T-helper 17 cell (primary cell): ENCODE measurements at regions not wholly inside any gene's neighbourhood (a gene's known extent, or its start where the extent isn't known, plus 50 kb on each side); places are given as distances from the start of the nearest gene placed in this dataset.

Source experiments
- ATAC-seq: fragments of 150-1000 bp; cut with Tn5 transposase; 2 replicates; pipeline ENCODE4 v1.10.0; 2021; ENCODE audit warnings: mild to moderate bottlenecking, moderate library complexity
- DNase-seq, 3 donors: peaks; one replicate each; pipeline versions ENCODE4 v3.0.0 to v3.0.0-alpha.2; 2020 to 2021
- H3K9me3 ChIP-seq: one replicate; pipeline ENCODE4 v1.7.0; 2013; ENCODE audit warnings: low read length, mild to moderate bottlenecking; ENCODE audit not compliant: control insufficient read depth, poor library complexity, severe bottlenecking
- H3K27ac Mint-ChIP-seq: one replicate; pipeline ENCODE4 v1.8.0; 2022; ENCODE audit warnings: mild to moderate bottlenecking, moderate library complexity, mixed read lengths
- H3K27me3 Mint-ChIP-seq: one replicate; pipeline ENCODE4 v1.8.0; 2022; ENCODE audit warnings: mixed read lengths
- H3K36me3 Mint-ChIP-seq: one replicate; pipeline ENCODE4 v1.8.0; 2022; ENCODE audit warnings: low read depth, mixed read lengths
- H3K4me1 Mint-ChIP-seq: one replicate; pipeline ENCODE4 v1.8.0; 2022; ENCODE audit warnings: mild to moderate bottlenecking, mixed read lengths
- H3K4me3 Mint-ChIP-seq: one replicate; pipeline ENCODE4 v1.8.0; 2022; ENCODE audit warnings: mild to moderate bottlenecking, moderate library complexity, mixed read lengths

GRCh38 chr22:27377501-27378295 lies 423.9 kb downstream of the MN1 start:
- Mint-ChIP-seq H3K27ac (no peak overlapping the region), H3K4me1 (no peaks in the 10 kb centered on the region), H3K36me3 (no peaks in the 10 kb centered on the region), H3K27me3 (peaks cover 4% of the 10 kb centered on the region), H3K4me3 (no peak overlapping the region)
- ATAC-seq: no peak
- no peak for DNase-seq
- H3K9me3 ChIP-seq: no peaks in the 10 kb centered on the region

GRCh38 chr22:27378311-27378800 lies 423.2 kb downstream of the MN1 start:
- no peaks in the 10 kb centered on the region for H3K9me3 ChIP-seq
- H3K4me1 Mint-ChIP-seq: no peaks in the 10 kb centered on the region
- H3K4me3 Mint-ChIP-seq: no peak overlapping the region
- H3K27ac Mint-ChIP-seq: no peak overlapping the region
- ATAC-seq: no peak
- peaks cover 4% of the 10 kb centered on the region for H3K27me3 Mint-ChIP-seq
- DNase-seq: no peak
- no peaks in the 10 kb centered on the region for H3K36me3 Mint-ChIP-seq

GRCh38 chr22:27378995-27379394 lies 422.6 kb downstream of the MN1 start:
- Mint-ChIP-seq H3K4me3 (no peak overlapping the region), H3K36me3 (no peaks in the 10 kb centered on the region)
- ATAC-seq: no peak

GRCh38 chr22:27380855-27381254 lies 420.7 kb downstream of the MN1 start:
- no peak for ATAC-seq
- Mint-ChIP-seq H3K27me3 (peaks cover 10% of the 10 kb centered on the region), H3K4me3 (no peak overlapping the region), H3K4me1 (no peaks in the 10 kb centered on the region), H3K27ac (no peak overlapping the region), H3K36me3 (no peaks in the 10 kb centered on the region)
- no peaks in the 10 kb centered on the region for H3K9me3 ChIP-seq
- DNase-seq: no peak

More at GRCh38 chr22:27378995-27379394, 422.6 kb downstream of the MN1 start:
- Mint-ChIP-seq H3K27me3 (peaks cover 4% of the 10 kb centered on the region), H3K4me1 (no peaks in the 10 kb centered on the region), H3K27ac (no peak overlapping the region)
- no peaks in the 10 kb centered on the region for H3K9me3 ChIP-seq
- DNase-seq: no peak

GRCh38 chr22:27381552-27381951 lies 420.0 kb downstream of the MN1 start:
- H3K4me1 Mint-ChIP-seq: no peaks in the 10 kb centered on the region
- no peak overlapping the region for H3K4me3 Mint-ChIP-seq
- H3K36me3 Mint-ChIP-seq: no peaks in the 10 kb centered on the region
- DNase-seq (no peak), ATAC-seq (no peak)
- no peaks in the 10 kb centered on the region for H3K9me3 ChIP-seq
- peaks cover 13% of the 10 kb centered on the region for H3K27me3 Mint-ChIP-seq
- no peak overlapping the region for H3K27ac Mint-ChIP-seq

- H3K4me3 Mint-ChIP-seq: no peak overlapping the region
These were observed 419.4 kb downstream of the MN1 start for GRCh38 chr22:27381960-27382742.

GRCh38 chr22:27382947-27383346 lies 418.6 kb downstream of the MN1 start:
- no peaks in the 10 kb centered on the region for H3K4me1 Mint-ChIP-seq
- H3K27ac Mint-ChIP-seq: no peak overlapping the region

More at GRCh38 chr22:27381960-27382742, 419.4 kb downstream of the MN1 start:
- no peak for ATAC-seq
- no peak for DNase-seq
- H3K4me1 Mint-ChIP-seq: no peaks in the 10 kb centered on the region
- no peaks in the 10 kb centered on the region for H3K9me3 ChIP-seq
- no peaks in the 10 kb centered on the region for H3K36me3 Mint-ChIP-seq
- no peak overlapping the region for H3K27ac Mint-ChIP-seq
- H3K27me3 Mint-ChIP-seq: peaks cover 13% of the 10 kb centered on the region

GRCh38 chr22:27383896-27384295 lies 417.7 kb downstream of the MN1 start:
- ATAC-seq: no peak
- H3K9me3 ChIP-seq: no peaks in the 10 kb centered on the region

More at GRCh38 chr22:27382947-27383346, 418.6 kb downstream of the MN1 start:
- no peaks in the 10 kb centered on the region for H3K9me3 ChIP-seq
- no peak overlapping the region for H3K4me3 Mint-ChIP-seq
- peaks cover 13% of the 10 kb centered on the region for H3K27me3 Mint-ChIP-seq
- ATAC-seq: no peak
- H3K36me3 Mint-ChIP-seq: no peaks in the 10 kb centered on the region
- no peak for DNase-seq

GRCh38 chr22:27385261-27385998 lies 416.1 kb downstream of the MN1 start:
- DNase-seq: no peak
- H3K9me3 ChIP-seq: no peaks in the 10 kb centered on the region
- no peak overlapping the region for H3K27ac Mint-ChIP-seq
- no peak for ATAC-seq
- no peaks in the 10 kb centered on the region for H3K4me1 Mint-ChIP-seq
- peaks cover 32% of the 10 kb centered on the region for H3K27me3 Mint-ChIP-seq
- H3K36me3 Mint-ChIP-seq: no peaks in the 10 kb centered on the region
- no peak overlapping the region for H3K4me3 Mint-ChIP-seq

More at GRCh38 chr22:27383896-27384295, 417.7 kb downstream of the MN1 start:
- H3K36me3 Mint-ChIP-seq: no peaks in the 10 kb centered on the region
- no peaks in the 10 kb centered on the region for H3K4me1 Mint-ChIP-seq
- H3K27ac Mint-ChIP-seq: no peak overlapping the region
- no peak overlapping the region for H3K4me3 Mint-ChIP-seq
- H3K27me3 Mint-ChIP-seq: peaks cover 22% of the 10 kb centered on the region
- no peak for DNase-seq

GRCh38 chr22:27386186-27386585 lies 415.4 kb downstream of the MN1 start:
- H3K27ac Mint-ChIP-seq: no peak overlapping the region
- DNase-seq (no peak), ATAC-seq (no peak)
- H3K27me3 Mint-ChIP-seq: peaks cover 34% of the 10 kb centered on the region
- H3K9me3 ChIP-seq: no peaks in the 10 kb centered on the region
- H3K36me3 Mint-ChIP-seq: no peaks in the 10 kb centered on the region
- H3K4me3 Mint-ChIP-seq: no peak overlapping the region
- H3K4me1 Mint-ChIP-seq: no peaks in the 10 kb centered on the region

- no peaks in the 10 kb centered on the region for H3K36me3 Mint-ChIP-seq
These were observed 414.0 kb downstream of the MN1 start for GRCh38 chr22:27387561-27387960.

GRCh38 chr22:27388090-27388600 lies 413.4 kb downstream of the MN1 start:
- peaks cover 34% of the 10 kb centered on the region for H3K27me3 Mint-ChIP-seq
- H3K4me3 Mint-ChIP-seq: no peak overlapping the region
- no peaks in the 10 kb centered on the region for H3K36me3 Mint-ChIP-seq
- ATAC-seq (no peak), DNase-seq (no peak)
- no peak overlapping the region for H3K27ac Mint-ChIP-seq
- no peaks in the 10 kb centered on the region for H3K4me1 Mint-ChIP-seq
- no peaks in the 10 kb centered on the region for H3K9me3 ChIP-seq

More at GRCh38 chr22:27387561-27387960, 414.0 kb downstream of the MN1 start:
- Mint-ChIP-seq H3K27me3 (peaks cover 34% of the 10 kb centered on the region), H3K4me1 (no peaks in the 10 kb centered on the region), H3K27ac (no peak overlapping the region), H3K4me3 (no peak overlapping the region)
- no peak for DNase-seq
- no peak for ATAC-seq
- H3K9me3 ChIP-seq: no peaks in the 10 kb centered on the region

GRCh38 chr22:27389727-27390075 lies 411.9 kb downstream of the MN1 start:
- Mint-ChIP-seq H3K4me3 (no peak overlapping the region), H3K27me3 (peaks cover 34% of the 10 kb centered on the region), H3K27ac (no peak overlapping the region), H3K4me1 (no peaks in the 10 kb centered on the region), H3K36me3 (no peaks in the 10 kb centered on the region)
- H3K9me3 ChIP-seq: no peaks in the 10 kb centered on the region
- ATAC-seq (no peak), DNase-seq (no peak)
